ENCODE measurements at regions not wholly inside any gene's neighbourhood (a gene's known extent, or its start where the extent isn't known, plus 50 kb on each side); places are given as distances from the start of the nearest gene placed in this dataset.

GRCh38 chr20:12750221-12750620 is 258.6 kb upstream of the SPTLC3 start:
- no peak for TF ChIP-seq POLR2A (IDR thresholded peaks at IDR 0.05)
- TF ChIP-seq, protein P1, sequence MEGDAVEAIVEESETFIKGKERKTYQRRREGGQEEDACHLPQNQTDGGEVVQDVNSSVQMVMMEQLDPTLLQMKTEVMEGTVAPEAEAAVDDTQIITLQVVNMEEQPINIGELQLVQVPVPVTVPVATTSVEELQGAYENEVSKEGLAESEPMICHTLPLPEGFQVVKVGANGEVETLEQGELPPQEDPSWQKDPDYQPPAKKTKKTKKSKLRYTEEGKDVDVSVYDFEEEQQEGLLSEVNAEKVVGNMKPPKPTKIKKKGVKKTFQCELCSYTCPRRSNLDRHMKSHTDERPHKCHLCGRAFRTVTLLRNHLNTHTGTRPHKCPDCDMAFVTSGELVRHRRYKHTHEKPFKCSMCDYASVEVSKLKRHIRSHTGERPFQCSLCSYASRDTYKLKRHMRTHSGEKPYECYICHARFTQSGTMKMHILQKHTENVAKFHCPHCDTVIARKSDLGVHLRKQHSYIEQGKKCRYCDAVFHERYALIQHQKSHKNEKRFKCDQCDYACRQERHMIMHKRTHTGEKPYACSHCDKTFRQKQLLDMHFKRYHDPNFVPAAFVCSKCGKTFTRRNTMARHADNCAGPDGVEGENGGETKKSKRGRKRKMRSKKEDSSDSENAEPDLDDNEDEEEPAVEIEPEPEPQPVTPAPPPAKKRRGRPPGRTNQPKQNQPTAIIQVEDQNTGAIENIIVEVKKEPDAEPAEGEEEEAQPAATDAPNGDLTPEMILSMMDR (IDR thresholded peaks at IDR 0.05): no peak
